Hematopoietic multipotent progenitor cell (in vitro differentiated cells): ENCODE measurements at regions not wholly inside any gene's neighbourhood (a gene's known extent, or its start where the extent isn't known, plus 50 kb on each side); places are given as distances from the start of the nearest gene placed in this dataset.

Experiments
- DNase-seq, 3 donors: peaks; one replicate each; pipeline ENCODE4 v3.0.0-alpha.2; 2011 to 2015; ENCODE audit warnings: low read depth in 2 of 3, low spot score in 2 of 3

GRCh38 chr18:61039251-61039650, 294.0 kb upstream of the CDH20 start:
- DNase-seq = no peak

DNA sequence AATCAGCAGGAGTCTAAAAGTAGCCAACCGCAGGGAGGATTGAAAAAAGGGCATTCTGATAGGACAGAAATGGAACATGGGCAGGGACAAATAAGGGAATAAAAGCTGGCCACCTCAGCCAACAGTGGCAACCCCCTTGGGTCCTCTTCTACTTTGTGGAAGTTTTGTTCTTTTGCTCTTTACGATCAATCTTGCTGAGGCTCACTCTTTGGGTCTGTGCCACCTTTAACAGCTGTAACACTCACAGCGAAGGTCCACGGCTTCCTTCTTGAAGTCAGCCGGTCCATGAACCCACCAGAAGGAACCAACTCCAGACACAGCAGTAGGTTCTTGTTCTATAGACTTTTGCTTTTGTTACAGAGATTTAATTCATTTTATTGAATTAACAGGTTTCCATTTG, 285.4 kb upstream of the CDH20 start:
- no peak for DNase-seq

DNA sequence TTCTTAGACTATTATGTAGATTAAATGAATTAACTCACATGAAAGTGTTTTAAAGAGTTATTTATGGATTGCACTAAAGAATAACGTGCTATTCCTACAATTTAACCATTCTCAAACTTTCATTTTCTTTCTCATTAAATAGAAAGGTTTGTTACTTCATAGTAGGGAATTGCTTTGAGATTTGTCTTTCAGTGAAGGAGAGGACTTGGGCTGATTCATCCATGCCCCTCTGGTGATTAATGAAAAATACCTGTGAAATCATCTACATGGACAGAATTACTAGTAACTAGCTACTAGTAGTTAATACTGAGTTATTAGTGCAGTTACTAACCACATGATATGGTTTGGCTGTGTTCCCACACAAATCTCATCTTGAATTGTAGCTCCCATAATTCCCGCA, 275.8 kb upstream of the CDH20 start:
- DNase-seq = no peak

GRCh38 chr18:61062258-61062657, 271.0 kb upstream of the CDH20 start:
- no peak for DNase-seq

- DNase-seq = no peak
Measured at GRCh38 chr18:61064911-61065310, 268.3 kb upstream of the CDH20 start.

- DNase-seq = no peak
Measured at GRCh38 chr18:61076986-61077385, 256.2 kb upstream of the CDH20 start.

GRCh38 chr18:61079714-61080113, 253.5 kb upstream of the CDH20 start:
- no peak for DNase-seq

- DNase-seq = no peak
Measured at GRCh38 chr18:61080954-61081528, 252.2 kb upstream of the CDH20 start.

DNA sequence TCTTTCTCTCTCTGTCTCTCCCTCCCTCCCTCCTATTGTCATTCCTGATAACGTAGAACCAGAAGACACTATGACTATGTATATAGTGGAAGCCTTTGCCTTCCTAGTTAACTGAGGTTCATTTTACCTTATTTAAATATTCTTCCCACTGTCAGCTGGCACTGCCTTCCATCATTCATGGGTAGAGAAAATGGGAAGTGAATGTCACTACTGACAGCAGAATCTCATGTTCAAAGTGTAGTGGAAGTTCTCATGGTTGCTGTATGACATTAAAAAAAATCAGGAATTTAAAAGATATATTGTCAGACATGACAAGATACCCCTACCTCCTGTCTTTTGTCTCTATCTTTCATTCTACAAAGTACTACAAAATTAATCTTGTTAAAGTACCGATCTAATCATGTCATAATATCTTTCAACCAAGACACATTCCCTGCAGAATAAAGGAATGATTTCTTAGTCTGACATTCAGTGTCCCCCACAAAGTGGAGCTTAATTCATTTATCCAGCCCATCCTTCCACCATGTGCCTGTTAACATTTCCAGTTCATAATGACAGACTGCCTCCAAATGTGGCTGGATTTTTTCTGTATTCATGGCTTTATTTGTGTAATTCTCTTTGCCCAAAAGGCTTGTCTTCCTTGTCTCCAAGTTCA, 250.1 kb upstream of the CDH20 start:
- DNase-seq = no peak

DNA sequence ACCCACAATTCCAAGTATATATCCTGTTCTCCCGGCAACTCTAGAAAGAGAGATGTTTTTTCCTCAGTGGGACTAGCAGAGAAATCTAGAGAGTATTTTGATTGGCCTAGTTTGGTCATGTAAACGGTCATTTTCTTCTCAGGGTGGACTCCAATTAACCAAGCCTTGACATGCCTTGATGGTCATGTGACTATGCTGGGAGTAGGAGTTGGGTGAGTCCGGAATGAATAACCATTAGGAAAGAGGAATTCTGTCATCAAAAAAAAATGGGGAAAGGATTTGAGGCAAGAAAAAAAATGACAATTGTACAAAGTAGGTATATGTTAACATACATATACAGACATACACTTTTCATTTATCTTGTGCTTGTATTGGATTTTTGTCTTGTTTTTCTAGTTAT, 248.2 kb upstream of the CDH20 start:
- DNase-seq = no peak

- DNase-seq = no peak
Measured at GRCh38 chr18:61085761-61086160, 247.5 kb upstream of the CDH20 start.

DNA sequence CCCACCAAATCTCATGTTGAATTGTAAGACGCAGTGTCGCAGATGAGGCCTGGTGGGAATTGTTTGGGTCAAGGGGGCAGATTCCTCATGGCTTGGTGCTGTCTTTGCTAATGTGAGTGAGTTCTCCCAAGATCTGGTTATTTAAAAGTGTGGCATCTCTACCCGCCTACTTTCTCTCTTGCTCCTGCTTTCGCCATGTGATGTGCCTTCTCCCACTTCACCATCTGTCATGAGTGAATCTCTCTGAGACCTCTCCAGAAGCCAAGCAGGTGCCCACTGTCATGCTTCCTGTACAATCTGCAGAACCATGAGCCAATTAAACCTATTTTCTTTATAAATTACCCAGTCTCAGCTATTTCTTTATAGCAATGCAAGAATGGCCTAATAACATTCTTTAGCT, 246.6 kb upstream of the CDH20 start:
- DNase-seq = no peak

DNA sequence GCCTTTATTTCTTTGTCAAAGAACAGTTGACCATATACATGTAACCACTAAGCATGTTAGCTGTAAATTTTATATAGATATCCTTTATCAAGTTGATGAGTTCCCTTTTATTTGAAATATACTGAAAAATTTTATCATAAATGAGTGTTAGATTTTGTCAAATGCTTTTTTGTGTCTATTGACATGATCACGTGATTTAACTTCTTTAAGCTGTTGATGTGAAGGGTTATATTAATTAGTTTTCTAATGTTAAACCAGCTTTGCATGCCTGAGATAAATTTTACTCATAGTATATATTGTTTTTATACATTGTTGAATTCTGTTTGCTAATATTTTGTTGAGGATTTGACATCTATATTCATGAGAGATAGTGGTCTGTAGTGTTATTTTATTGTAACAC, 241.9 kb upstream of the CDH20 start:
- no peak for DNase-seq

- no peak for DNase-seq
Measured at GRCh38 chr18:61093965-61094364, 239.3 kb upstream of the CDH20 start.

DNA sequence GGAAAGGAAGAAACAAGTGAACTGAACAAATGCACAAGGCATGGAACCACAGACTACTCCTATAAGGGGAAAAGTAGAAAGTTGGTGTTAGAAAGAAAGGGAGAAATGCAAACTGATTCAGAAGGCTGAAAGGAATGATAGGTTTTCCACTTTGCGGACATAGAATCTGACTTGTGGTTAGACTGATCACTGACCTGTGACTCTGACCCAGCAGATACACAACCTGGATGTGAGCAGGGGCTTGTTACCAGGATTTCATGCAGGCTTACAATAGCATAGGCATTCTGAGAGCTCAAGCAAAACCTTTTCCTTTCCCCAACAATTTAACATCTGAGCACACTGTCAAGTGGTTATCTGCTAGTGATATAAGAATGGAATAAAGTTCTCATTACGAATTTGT, 237.0 kb upstream of the CDH20 start:
- DNase-seq = no peak

GRCh38 chr18:61107113-61107512, 226.1 kb upstream of the CDH20 start:
- DNase-seq = no peak

DNA sequence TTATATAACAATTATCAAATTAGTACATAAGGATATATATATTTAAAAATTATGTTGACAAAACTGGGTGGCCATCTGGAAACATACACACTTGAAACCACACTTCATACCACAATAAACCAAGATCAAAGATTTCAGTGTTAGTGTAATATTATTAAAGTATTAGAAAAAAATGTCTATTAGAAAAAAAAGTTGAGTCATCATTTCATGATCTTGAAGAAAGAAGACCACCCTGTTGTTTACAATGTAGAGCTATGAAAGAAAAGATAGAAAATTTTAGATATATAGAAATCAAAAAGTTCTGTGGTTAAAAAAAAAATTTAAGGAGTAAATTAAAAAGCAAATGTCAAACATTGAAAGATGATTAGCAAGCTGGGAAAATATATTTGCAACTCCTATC, 224.5 kb upstream of the CDH20 start:
- DNase-seq = no peak

GRCh38 chr18:61123309-61123708, 209.9 kb upstream of the CDH20 start:
- DNase-seq = no peak

DNA sequence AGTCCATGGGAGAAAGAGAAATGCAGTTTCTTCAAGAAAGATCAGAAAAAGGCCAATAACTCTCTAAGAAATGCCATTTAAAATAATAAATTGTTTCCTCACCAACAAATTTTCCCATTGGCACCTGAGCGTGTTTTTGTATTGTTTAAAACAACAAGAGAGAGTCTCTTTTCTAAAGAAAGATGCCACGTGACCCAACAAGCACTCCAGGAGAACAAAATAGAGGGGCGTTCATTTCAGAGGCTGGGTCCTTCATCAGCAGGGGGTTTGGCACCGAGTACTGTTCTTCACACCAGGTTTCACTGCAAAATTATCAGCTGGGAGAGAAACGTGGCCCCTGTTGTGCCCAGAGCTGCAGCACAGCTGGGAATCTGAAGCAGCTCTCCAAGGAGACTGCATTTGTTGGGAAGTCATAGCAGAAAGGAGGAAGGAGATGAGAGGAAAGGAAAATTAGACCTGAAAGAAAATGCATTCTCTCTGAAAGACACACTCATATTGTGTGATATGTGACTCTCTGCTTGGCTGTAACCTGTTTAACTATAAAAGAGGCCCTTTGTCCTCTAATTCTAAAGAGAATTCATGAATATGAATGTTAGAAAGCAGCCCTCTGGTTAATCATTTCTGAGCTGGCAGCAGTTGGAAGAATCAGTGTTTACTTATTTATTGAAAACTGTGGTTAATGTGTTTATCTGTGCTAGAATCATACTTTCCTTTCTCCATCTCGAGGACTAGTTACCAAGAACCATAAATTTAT, 205.3 kb upstream of the CDH20 start:
- DNase-seq = no peak

GRCh38 chr18:61129001-61129400, 204.2 kb upstream of the CDH20 start:
- DNase-seq = no peak

DNA sequence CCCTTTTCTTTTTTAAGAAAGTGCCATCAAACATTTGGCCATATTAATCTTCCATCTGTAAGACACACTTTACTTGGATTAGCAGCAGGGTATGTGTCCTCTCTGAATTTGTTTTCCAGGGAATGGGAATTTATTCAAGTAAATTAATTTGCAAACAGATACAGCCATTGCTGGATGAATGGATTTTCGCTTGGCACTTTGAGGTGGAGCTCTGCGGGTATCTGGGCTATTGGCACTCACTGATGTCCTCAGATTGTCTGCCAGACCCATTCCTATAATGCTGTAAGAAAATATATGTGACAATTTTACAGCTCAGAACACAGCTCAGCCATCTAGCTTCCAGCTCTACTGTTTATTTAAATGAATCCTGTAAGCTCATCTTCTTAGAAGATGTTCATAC, 201.2 kb upstream of the CDH20 start:
- no peak for DNase-seq

GRCh38 chr18:61133783-61134182, 199.4 kb upstream of the CDH20 start:
- no peak for DNase-seq
